ENCODE measurements at regions not wholly inside any gene's neighbourhood (a gene's known extent, or its start where the extent isn't known, plus 50 kb on each side); places are given as distances from the start of the nearest gene placed in this dataset.

- H3K27me3 ChIP-seq (replicated peaks; ENCODE audit: insufficient read depth): peaks cover 1% of the 10 kb centered on the region
- H4K20me1 ChIP-seq (ENCODE audit: insufficient read depth): no peaks in the 10 kb centered on the region
- no peaks in the 10 kb centered on the region for H3K9me3 ChIP-seq (ENCODE audit: low read depth)
- H3K4me3 ChIP-seq: no peak overlapping the region
- no peak overlapping the region for H3K9ac ChIP-seq
- H3K27ac ChIP-seq: no peak overlapping the region
- H3K79me2 ChIP-seq (ENCODE audit: insufficient read depth): no peaks in the 10 kb centered on the region
- no peaks in the 10 kb centered on the region for H3K4me1 ChIP-seq (ENCODE audit: insufficient read depth)
- in situ Hi-C loops (cut with MboI): no loop called here
- no peaks in the 10 kb centered on the region for H3K36me3 ChIP-seq (ENCODE audit: low read depth)
- H3F3A ChIP-seq (ENCODE audit: insufficient read depth): no peaks in the 10 kb centered on the region
- DNase-seq: no peak
- H3K4me2 ChIP-seq (ENCODE audit: unreplicated experiment): no peak overlapping the region
- H3K9me2 ChIP-seq (ENCODE audit: insufficient read depth): no peaks in the 10 kb centered on the region
- H2AFZ ChIP-seq: no peak overlapping the region
- no peak for TF ChIP-seq EZH2 (IDR thresholded peaks at IDR 0.05; ENCODE audit: insufficient read depth, poor library complexity, severe bottlenecking)
- no peak for TF ChIP-seq EZH2phosphoT487 (IDR thresholded peaks at IDR 0.05; ENCODE audit: insufficient read depth, low read depth)
Measured at GRCh38 chr4:176014583-176015108, 51.0 kb upstream of the WDR17 start.

All from GM23248 (cell line).